IPS-20b (cell line): ENCODE measurements at regions not wholly inside any gene's neighbourhood (a gene's known extent, or its start where the extent isn't known, plus 50 kb on each side); places are given as distances from the start of the nearest gene placed in this dataset.
A peak's percentile ranks its signal among the peaks of the same experiment; 100 is the strongest.
"Not testable (repeated sequence)": the region's sequence is repeated elsewhere in the genome, so short reads cannot be mapped to it uniquely, and the experiment has no call there.

Source experiments
- H3K27ac ChIP-seq: one replicate; pipeline ENCODE4 v1.5.1; 2013; ENCODE audit warnings: low read length
- H3K27me3 ChIP-seq: 2 replicates; pipeline ENCODE4 v1.6.1; 2013; ENCODE audit warnings: mild to moderate bottlenecking, low read length, inconsistent platforms; ENCODE audit not compliant: insufficient read depth
- H3K36me3 ChIP-seq: 2 replicates; pipeline ENCODE4 v1.6.1; 2013; ENCODE audit warnings: low read depth, mild to moderate bottlenecking, inconsistent platforms, low read length, moderate library complexity; ENCODE audit not compliant: insufficient read depth
- H3K4me1 ChIP-seq: 2 replicates; pipeline ENCODE4 v1.6.1; 2013; ENCODE audit warnings: mild to moderate bottlenecking, control low read depth, inconsistent platforms, low read length, moderate library complexity; ENCODE audit not compliant: insufficient read depth
- H3K4me3 ChIP-seq: 2 replicates; pipeline ENCODE4 v1.5.1; 2013; ENCODE audit warnings: mild to moderate bottlenecking, low read length, inconsistent platforms
- H3K9ac ChIP-seq: 2 replicates; pipeline ENCODE4 v1.6.1; 2013; ENCODE audit warnings: low read depth, mild to moderate bottlenecking, inconsistent platforms, low read length, moderate library complexity
- H3K9me3 ChIP-seq: 2 replicates; pipeline ENCODE4 v1.6.1; 2013; ENCODE audit warnings: mild to moderate bottlenecking, low read depth, low read length, inconsistent platforms; ENCODE audit not compliant: insufficient read depth

DNA sequence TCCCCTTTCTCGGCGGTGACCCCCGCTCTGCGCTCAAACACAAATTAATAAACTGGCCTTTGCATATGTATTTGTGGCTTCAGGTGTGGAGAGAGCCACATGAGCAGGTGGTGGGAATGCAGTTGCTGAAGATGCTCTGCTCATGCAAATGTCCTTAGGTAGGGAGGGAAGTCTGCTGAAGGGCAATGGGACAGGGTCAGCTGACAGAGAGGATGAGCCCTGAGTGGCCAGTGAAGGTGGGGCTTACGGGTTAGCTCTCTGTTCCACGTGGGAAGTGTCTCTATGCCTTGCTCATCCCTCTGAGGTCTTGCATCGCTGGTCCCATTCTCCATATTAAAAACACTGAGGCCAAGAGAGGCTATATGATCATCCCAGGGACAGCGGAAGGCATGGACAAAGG is 74.2 kb upstream of the CCL1 start:
- no peak overlapping the region for H3K9ac ChIP-seq
- no peaks in the 10 kb centered on the region for H3K27me3 ChIP-seq
- no peaks in the 10 kb centered on the region for H3K4me1 ChIP-seq
- H3K4me3 ChIP-seq: no peak overlapping the region
- no peaks in the 10 kb centered on the region for H3K36me3 ChIP-seq
- H3K9me3 ChIP-seq: no peaks in the 10 kb centered on the region
- H3K27ac ChIP-seq: no peak overlapping the region

DNA sequence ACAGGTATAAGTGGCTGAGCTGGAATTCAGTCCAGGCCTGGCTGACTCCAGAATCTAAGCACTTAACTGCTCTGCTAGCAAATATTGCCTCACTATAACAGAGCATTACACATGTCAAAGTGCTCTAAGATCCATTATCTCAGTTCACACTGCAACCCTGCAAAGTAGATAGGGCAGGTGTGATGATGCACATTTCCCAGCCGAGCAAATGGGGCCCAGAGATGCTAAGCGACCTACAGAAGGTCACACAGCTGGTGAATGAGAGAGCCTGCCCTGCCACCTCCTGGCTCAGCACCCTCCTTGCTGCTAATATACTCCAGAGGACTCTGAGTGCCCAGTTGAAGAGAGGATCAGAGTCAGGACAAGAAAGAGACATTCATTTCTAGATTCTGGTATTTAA is 73.6 kb upstream of the CCL1 start:
- no peaks in the 10 kb centered on the region for H3K27me3 ChIP-seq
- H3K9me3 ChIP-seq: no peaks in the 10 kb centered on the region
- H3K4me1 ChIP-seq: no peaks in the 10 kb centered on the region
- H3K9ac ChIP-seq: no peak overlapping the region
- H3K36me3 ChIP-seq: no peaks in the 10 kb centered on the region
- H3K27ac ChIP-seq: no peak overlapping the region
- no peak overlapping the region for H3K4me3 ChIP-seq

DNA sequence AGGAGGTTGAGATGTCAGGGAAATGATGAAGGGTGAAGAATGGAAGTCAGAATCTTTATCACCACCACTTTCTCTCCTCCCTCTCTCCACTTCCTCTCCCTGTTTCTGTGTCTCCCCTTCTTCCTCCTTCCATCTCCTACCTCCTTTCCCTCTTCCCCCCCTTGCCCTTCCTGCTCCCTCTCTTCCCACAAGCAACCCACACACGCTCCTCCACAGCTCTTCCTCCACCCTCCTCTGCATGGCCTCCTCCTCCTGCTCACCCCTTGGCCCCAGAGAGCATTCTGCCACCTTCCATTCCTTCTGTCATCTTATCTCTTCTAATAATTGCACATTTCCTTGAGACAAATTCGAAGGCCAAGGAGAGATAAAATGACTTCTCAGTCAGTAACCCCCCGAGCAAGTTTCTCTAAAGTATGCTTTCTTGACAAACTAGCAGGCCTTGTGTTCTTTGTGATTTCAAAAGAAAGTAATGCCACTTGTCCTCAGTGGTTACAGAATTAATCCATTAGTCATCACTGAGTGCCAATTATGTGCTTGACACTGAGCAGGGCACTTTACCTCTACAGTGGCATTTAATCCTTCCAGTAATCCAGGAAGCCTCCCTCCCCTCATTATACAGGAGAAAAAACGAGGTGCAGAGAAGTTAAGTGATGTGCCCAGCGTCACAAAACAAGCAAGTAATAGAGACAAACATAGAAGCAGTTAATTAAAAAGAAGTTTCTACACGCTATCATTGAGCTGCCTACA is 72.3 kb upstream of the CCL1 start:
- Histone ChIP-seq H3K27ac (no peak overlapping the region), H3K4me1 (no peaks in the 10 kb centered on the region), H3K9me3 (no peaks in the 10 kb centered on the region), H3K27me3 (no peaks in the 10 kb centered on the region), H3K9ac (no peak overlapping the region), H3K4me3 (no peak overlapping the region), H3K36me3 (no peaks in the 10 kb centered on the region)

DNA sequence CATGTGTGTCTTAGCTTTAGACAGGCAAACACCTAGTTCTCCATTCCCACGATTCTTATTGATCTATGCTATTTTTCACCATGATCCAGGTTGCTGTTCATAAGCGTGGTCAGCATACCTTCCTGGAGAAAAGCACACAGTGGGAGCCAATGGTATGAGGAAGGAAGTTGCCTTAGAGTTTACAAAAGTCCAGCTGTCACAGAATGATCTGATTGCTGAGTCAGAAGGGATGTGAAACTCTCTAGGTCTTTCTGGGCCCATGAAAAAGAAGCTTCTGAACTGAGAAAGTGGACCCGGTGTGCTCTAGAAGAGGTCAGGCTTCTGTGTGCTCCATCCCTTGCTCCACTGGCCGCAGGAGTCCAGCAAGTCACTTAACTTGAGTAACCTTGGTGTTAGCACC is 71.0 kb upstream of the CCL1 start:
- Histone ChIP-seq H3K27ac (no peak overlapping the region), H3K9ac (no peak overlapping the region), H3K4me3 (no peak overlapping the region), H3K36me3 (no peaks in the 10 kb centered on the region), H3K4me1 (no peaks in the 10 kb centered on the region), H3K27me3 (no peaks in the 10 kb centered on the region), H3K9me3 (no peaks in the 10 kb centered on the region)

DNA sequence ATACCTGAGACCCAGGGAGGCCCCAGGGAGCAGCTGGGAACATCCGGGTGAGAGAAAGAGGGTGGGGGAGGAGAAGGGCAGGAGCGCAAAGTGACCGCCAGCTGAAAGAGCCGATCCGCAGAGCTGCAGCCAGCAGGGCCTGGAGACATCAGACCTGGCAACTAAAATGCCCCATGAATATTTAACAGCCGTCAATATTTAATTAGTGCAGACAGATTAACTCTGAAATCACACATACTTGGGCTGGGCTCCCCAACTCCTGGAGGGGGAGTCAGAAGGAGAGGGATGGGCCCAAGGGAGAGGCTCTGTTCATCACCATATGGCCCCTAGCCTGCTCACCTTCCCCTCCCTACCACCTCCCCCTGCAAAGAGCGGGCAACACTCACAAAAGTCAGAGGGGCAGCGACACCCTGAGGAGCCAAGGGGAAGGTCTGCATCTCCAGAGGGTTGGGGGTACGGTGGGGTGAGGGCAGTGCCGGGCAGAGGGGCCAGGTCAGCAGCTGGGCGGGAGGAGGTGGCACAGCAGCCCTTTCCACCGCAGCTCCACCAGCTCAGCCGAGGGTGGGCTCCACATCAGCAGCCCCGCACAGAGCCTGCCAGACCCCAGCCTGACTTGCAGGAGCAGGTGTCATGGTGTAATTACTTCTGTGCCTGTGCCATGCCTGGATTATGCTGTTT is 61.9 kb upstream of the CCL1 start:
- Histone ChIP-seq H3K9me3 (no peaks in the 10 kb centered on the region), H3K9ac (peak overlapping the region; percentile 34; the same call in 1 of the 2 replicates), H3K27ac (no peak overlapping the region), H3K4me1 (peaks cover 6% of the 10 kb centered on the region; the same call in 1 of the 2 replicates), H3K4me3 (peak overlapping the region; percentile 61; the same call in 1 of the 2 replicates), H3K36me3 (no peaks in the 10 kb centered on the region), H3K27me3 (peaks cover 33% of the 10 kb centered on the region)

DNA sequence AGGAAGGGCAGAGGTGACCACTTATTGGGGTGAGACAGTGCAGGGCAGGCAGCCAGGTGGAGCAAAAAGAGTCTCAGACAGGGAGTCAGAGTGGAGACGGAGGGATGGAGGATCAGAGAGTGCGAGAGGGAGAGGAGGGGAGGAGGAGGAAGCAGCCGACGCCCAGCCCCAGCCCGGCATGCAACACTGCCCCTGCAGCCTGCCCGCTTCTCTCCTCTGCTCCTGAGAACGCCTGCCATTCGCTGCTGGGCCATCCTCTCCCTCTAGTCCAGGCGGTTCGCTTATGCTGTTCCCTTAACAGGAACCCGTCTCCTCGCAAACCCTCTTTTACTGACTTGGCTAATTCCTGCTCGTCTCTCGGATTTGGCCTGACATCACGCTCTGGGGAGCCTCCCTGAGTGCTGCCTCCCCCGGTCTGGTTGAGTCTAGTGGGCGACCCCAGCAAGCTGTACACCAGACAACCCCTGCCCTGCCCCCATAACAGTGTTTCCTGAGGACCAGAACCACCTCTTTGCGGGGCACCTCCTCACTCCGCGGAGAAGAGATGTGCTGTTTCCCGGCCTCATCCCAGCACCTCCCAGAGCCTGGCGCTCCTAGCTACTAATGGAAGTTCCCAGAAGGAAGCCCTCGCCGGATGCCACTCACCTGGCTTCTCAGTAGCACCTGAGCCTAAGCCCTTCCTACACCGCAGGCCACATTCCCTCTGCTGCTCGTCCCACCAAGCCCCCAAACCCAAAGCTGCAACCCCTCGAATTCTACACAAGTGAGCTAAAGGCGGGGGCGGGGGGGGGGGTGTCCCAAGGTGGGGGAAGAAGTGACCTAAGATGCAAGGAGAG is 61.2 kb upstream of the CCL1 start:
- Histone ChIP-seq H3K4me3 (peak overlapping the region; percentile 76), H3K9me3 (no peaks in the 10 kb centered on the region), H3K27me3 (peaks cover 33% of the 10 kb centered on the region), H3K4me1 (peaks cover 6% of the 10 kb centered on the region; the same call in 1 of the 2 replicates), H3K9ac (peak overlapping the region; percentile 53; the same call in 1 of the 2 replicates), H3K36me3 (no peaks in the 10 kb centered on the region), H3K27ac (peak overlapping the region; percentile 31)

DNA sequence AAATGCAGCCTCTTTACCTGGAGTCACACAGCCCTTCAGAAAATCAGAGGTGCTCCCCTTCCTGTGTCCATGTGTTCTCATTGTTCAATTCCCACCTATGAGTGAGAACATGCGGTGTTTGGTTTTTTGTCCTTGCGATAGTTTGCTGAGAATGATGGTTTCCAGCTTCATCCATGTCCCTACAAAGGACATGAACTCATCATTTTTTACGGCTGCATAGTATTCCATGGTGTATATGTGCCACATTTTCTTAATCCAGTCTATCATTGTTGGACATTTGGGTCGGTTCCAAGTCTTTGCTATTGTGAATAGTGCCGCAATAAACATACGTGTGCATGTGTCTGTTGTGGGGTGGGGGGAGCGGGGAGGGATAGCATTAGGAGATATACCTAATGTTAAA is 60.3 kb upstream of the CCL1 start:
- peaks cover 33% of the 10 kb centered on the region for H3K27me3 ChIP-seq

DNA sequence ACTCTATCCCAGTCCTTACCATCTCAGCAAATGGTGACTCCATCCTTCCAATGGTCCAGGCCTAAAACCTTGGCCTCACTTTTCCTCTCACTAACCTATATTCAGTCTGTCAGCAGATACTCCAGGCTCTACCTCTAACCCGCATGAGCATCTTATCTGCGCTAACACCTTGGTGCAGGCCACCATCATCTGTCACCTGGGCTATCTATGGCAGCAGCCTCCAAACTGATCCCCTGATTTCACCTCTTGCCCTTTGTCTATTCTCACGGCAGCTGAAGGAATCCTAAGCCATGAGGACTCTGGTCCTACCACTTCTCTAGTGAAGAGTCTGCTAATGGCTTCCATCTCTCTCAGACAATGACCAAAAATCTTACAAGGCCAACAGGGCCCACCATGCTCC is 57.9 kb upstream of the CCL1 start:
- Histone ChIP-seq H3K4me1 (peaks cover 6% of the 10 kb centered on the region; the same call in 1 of the 2 replicates), H3K36me3 (no peaks in the 10 kb centered on the region), H3K4me3 (no peak overlapping the region), H3K27me3 (peaks cover 22% of the 10 kb centered on the region), H3K9me3 (no peaks in the 10 kb centered on the region), H3K27ac (no peak overlapping the region), H3K9ac (no peak overlapping the region)

More for the DNA sequence above, 60.3 kb upstream of the CCL1 start:
- H3K9me3 ChIP-seq, H3K36me3 ChIP-seq, H3K27ac ChIP-seq, H3K4me1 ChIP-seq, H3K4me3 ChIP-seq, H3K9ac ChIP-seq: not testable (repeated sequence)

DNA sequence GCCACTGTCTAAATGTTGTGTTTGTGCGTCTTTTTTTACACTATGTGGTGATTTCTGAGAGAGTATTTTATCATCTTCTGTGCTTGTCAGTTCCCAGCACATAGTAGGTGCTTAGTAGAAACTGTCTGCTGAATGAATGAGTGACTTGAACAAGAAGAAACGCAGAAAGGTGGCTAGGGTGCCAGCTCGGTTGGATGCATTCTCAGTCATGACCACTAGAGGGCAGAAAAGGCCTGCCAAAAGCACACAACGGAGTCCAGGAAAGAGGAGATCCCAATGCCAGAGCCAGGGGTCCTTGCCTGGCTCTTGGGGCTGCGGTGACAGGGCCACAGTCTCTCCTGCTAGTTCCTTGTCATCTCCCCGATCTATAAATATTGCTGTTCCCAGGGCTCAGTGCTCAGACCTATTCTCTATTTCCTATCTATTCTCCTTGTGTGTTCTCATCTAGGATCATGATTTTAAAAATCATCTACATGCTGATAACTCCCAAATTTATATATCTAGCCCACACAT is 57.3 kb upstream of the CCL1 start:
- peaks cover 17% of the 10 kb centered on the region for H3K27me3 ChIP-seq
- H3K36me3 ChIP-seq: no peaks in the 10 kb centered on the region
- H3K9ac ChIP-seq: no peak overlapping the region
- H3K9me3 ChIP-seq: no peaks in the 10 kb centered on the region
- H3K4me1 ChIP-seq: peaks cover 6% of the 10 kb centered on the region; the same call in 1 of the 2 replicates
- no peak overlapping the region for H3K4me3 ChIP-seq
- H3K27ac ChIP-seq: no peak overlapping the region

DNA sequence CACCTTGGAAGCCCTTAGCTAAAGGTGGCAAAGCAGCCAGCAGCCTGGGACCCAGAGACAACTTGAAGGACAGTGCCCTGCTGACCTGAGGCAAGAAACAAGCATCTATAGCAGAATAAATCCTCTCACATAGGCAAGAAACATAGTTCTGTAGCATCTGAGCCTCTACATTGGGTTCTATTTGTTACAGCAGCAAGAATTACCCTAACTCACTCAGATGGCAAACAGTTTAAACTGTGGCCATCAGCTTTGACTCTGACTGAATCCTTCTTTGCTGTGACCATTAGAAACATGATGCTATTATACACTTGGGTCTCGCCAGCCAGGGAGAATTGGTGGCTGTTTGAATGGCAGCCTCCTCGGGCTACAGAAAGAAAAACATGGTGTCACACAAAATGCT is 53.1 kb upstream of the CCL1 start:
- no peak overlapping the region for H3K27ac ChIP-seq
- H3K27me3 ChIP-seq: peaks cover 20% of the 10 kb centered on the region
- H3K36me3 ChIP-seq: no peaks in the 10 kb centered on the region
- peaks cover 16% of the 10 kb centered on the region for H3K4me1 ChIP-seq
- H3K9ac ChIP-seq: no peak overlapping the region
- no peak overlapping the region for H3K4me3 ChIP-seq
- H3K9me3 ChIP-seq: no peaks in the 10 kb centered on the region

DNA sequence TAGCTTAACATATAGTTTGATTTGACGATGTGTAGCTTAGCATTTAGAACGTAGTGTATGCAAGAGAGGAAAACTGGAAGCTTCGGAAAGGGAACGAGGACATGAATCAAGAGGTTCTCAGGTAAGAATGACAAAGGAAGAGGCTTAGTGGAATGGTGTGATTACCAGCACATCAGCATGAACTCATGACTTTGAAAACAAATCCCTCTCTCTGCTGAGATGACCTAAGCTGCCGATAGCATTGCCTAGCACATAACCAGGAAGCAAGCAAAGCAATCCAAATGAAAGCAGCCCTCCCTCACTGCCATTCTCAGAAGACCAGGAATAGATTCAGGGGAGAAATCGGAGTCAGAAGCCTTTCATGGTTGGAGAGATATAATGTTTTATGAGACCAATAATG is 51.3 kb upstream of the CCL1 start:
- Histone ChIP-seq H3K9me3 (no peaks in the 10 kb centered on the region), H3K9ac (peak overlapping the region; percentile 4; the same call in 1 of the 2 replicates), H3K27me3 (peaks cover 29% of the 10 kb centered on the region), H3K36me3 (no peaks in the 10 kb centered on the region), H3K27ac (no peak overlapping the region), H3K4me1 (peaks cover 22% of the 10 kb centered on the region), H3K4me3 (peak overlapping the region; percentile 30; the same call in 1 of the 2 replicates)
